Lower leg skin (tissue), 3 donors: ENCODE measurements at regions not wholly inside any gene's neighbourhood (a gene's known extent, or its start where the extent isn't known, plus 50 kb on each side); places are given as distances from the start of the nearest gene placed in this dataset.

Experiments
- CTCF ChIP-seq, 3 donors: fragments of 450-650 bp; IDR thresholded peaks; one replicate each; pipeline ENCODE4 v1.5.1; 2016; ENCODE audit warnings: antibody characterized with exemption in 3 of 3, mild to moderate bottlenecking in 3 of 3, moderate library complexity in 2 of 3
- POLR2A ChIP-seq, 2 donors: fragments of 450-650 bp; IDR thresholded peaks; one replicate each; pipeline ENCODE4 v1.6.1; 2016 to 2017; ENCODE audit warnings: antibody characterized with exemption in 2 of 2, mild to moderate bottlenecking in 1 of 2, moderate library complexity in 1 of 2

- TF ChIP-seq POLR2A (IDR thresholded peaks at IDR 0.05) (no peak), CTCF (IDR thresholded peaks at IDR 0.05) (no peak)
These were observed 1765.8 kb downstream of the SLITRK1 start for GRCh38 chr13:82116422-82116989.
